HG02970 (cell line): ENCODE measurements at regions not wholly inside any gene's neighbourhood (a gene's known extent, or its start where the extent isn't known, plus 50 kb on each side); places are given as distances from the start of the nearest gene placed in this dataset.

Experiments
- ATAC-seq: cut with Tn5 transposase; IDR thresholded peaks from one replicate; pipeline ENCODE4 v1.9.1; 2021; ENCODE audit warnings: mild to moderate bottlenecking, moderate library complexity, moderate number of reproducible peaks; ENCODE audit not compliant: unreplicated experiment, low FRiP score

GRCh38 chr12:93272997-93273396 is 104.7 kb upstream of the NUDT4 start:
- ATAC-seq, result no peak

GRCh38 chr12:93273834-93274564 is 103.7 kb upstream of the NUDT4 start:
- ATAC-seq, result no peak

GRCh38 chr12:93274937-93275336 is 102.8 kb upstream of the NUDT4 start:
- no peak for ATAC-seq

DNA sequence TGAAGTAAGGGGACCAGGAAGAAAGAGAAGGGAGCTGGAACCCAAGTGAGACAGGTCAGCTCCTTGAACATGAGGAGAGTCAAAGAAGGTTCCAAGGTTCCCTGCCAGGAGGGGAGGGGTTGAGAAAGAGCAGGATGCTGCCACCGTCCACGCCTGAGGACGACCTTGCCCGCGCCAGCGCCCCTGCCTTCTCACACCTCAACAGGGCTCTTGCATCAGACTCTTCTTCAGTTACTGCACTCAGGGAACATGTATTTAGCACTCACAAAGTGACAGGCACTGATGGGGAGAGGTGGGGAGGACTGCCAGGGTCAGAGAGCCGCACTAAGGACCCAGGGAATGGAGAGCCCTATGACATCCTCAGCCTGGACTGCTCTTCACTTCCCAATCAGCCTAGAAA is 102.1 kb upstream of the NUDT4 start:
- ATAC-seq, result no peak

- no peak for ATAC-seq
Measured at GRCh38 chr12:93279565-93280412, 97.9 kb upstream of the NUDT4 start.

DNA sequence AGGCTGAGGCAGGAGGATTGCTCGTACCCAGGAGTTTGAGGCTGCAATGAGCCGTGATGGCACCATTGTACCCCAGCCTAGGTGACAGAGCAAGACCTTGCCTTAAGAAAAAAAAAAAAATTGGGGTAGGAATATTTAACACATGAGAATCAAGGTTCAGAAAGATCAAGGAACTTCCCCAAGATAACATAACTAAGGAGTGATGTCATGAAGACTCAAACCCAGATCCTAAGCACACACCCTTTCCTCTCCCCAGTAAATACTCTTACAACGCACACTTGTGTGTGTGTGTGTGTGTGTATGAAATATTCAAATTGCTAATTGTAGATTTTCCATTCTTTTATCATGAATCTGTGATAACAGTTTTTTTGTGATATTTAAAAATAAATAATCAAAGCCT is 90.6 kb upstream of the NUDT4 start:
- no peak for ATAC-seq

GRCh38 chr12:93288626-93289025 is 89.1 kb upstream of the NUDT4 start:
- ATAC-seq, result no peak

- ATAC-seq, result no peak
Measured at GRCh38 chr12:93290391-93290790, 87.3 kb upstream of the NUDT4 start.

GRCh38 chr12:93292213-93292612 is 85.5 kb upstream of the NUDT4 start:
- no peak for ATAC-seq

- ATAC-seq, result no peak
Measured at GRCh38 chr12:93292731-93293566, 84.8 kb upstream of the NUDT4 start.

DNA sequence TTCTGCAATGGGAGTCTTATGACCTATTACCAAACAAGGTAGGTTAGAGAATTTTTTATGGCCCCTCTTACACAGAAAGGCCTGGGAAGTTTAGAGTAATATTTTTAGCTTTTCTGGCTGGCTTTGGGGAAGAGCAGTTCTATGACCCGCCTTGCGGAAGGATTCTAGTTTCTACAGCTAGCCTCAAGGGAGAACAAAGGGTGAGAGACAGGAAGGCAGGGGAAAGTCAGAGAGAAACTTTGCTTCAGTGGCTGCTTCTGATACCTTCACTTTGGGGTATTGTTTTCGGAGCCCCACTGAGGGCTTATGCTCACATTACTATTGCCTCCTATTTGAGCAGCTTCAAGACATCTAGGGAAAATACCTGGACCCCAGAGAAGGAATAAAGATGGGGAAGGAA is 80.7 kb upstream of the NUDT4 start:
- ATAC-seq, result no peak

DNA sequence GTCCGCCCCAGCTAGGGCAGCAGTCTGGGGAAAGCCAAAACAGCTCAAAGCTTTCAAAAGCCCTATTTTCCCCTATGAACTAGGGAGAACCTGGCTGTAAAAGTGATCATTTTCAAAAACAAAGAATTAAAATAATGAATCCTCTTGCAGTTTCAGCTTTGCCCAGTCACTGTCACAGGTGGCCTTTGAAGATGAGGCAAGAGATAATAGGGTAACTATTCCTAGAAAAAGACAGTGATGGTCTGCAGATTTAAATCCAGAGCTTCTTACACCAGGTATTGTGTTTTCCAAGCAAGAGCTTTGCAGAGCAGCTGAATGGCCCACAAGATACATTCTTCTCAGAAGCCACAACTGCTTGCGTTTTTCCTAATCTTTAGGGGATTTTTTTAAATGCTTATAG is 80.2 kb upstream of the NUDT4 start:
- ATAC-seq, result no peak

DNA sequence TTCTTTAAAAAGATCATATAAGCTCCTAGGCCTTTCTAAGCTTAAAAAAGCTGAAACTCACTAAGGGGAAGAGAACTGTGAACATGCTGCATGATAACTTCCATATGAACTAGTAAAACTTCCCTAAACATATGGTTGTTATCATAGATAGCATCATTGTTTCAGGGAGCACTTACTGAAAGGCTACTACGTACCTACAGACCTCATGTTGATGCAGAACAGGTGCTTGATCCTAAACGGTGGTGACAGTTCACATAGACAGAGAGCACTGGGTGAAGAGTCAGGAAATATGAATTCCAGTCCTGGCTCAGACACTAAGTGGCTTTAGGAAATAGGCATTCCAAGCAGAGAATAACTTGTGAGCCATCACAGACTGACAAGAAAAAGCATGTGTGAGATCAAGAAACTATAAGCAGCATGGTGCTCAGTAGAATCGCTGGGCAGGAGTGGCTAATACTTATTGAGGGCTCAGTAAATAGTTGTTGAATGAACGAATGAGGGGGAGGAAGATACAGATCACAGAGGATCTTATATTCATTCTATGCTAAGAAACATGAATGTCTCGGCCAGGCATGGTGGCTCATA is 78.4 kb upstream of the NUDT4 start:
- ATAC-seq, result no peak

- ATAC-seq, result no peak
Measured at GRCh38 chr12:93300611-93301021, 77.1 kb upstream of the NUDT4 start.

DNA sequence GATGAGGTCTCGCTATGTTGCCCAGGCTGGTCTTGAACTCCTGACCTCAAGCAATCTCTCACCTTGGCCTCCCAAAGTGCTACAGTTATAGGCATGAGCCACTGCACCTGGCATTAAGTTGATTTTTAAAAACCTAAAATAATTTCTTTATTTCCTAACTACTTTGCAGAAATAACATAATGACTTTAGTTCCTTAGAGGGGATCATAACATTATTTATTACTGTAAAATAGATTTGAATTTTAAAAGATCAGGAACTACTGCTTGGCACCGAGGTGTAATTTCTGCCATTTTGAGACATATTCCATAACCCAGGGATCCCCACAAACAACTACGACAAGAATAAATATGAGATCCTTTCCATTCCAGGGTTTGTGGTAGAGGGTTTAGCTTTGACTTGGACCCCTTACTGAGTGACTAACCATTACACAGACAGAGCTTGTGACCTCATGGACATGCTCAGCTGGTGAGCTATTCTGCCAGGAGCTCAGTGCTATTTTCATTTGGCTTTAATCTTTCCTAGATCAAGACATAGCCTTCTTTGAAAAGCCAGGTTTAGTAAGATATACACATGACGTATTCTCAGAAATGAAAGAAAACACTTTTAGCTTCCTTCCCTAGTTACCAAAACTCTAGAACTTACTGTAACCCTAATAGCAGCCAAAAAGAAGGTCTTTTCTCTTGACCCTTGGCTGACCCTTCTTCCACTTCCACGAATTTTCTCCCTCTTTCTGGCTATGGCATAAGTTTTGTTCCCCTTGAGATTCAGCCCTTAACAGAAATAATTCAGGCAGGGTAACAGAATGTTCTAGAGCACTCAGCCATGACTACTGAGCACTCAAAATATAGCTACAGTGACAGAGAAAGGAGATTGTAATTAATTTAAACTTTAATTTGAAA is 75.1 kb upstream of the NUDT4 start:
- ATAC-seq, result no peak

- ATAC-seq, result no peak
Measured at GRCh38 chr12:93306636-93307035, 71.1 kb upstream of the NUDT4 start.

- ATAC-seq, result no peak
Measured at GRCh38 chr12:93308281-93308680, 69.4 kb upstream of the NUDT4 start.

- no peak for ATAC-seq
Measured at GRCh38 chr12:93311827-93312226, 65.9 kb upstream of the NUDT4 start.

DNA sequence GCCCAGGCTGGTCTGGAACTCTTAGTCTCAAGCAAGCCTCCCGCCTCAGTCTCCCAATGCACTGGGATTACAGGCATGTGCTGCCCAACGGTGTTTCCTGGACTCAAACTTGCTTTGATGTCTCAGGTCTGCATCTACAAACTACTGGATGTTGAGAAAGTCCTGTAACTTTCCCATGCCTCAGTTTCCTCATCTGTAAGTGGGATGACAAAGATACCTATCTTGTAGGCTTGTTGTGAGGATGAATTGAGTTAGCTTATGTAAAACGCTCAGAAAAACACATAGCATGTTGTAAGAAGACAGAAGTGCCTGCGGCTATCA is 63.6 kb upstream of the NUDT4 start:
- ATAC-seq, result no peak

DNA sequence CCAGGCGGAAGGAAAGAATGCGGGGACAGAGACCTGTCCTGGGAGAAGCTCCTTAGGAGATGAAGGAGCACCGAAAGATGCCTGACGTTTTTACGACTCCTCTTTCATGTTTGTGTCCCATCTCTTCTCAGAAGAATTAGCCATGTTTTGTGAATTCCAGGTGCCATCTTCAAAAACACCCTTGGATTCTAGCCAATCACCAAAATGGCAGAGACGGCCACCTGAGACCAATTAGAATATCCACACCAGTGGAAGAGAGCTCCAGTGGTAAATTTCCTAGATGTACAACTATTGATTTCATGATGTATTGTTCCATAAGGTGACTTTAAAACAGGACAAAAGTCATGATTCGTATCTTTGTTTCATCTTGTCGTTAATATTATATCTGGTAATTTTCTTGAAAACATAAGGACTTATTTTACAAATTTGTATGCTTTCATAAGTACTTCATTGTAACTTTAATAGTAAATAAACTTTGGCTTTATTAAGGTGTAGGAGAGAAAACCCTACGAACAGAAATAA is 62.3 kb upstream of the NUDT4 start:
- ATAC-seq, result no peak
